ENCODE measurements at regions not wholly inside any gene's neighbourhood (a gene's known extent, or its start where the extent isn't known, plus 50 kb on each side); places are given as distances from the start of the nearest gene placed in this dataset.

Small RNA genes in the stretch of these regions (small RNA-seq; reads per million reads assigned to genes)
- 0 reads per million in 2 donors for gene RNU6-389P
- 0 reads per million in 2 donors for gene SUMO2P3
